ENCODE measurements at regions not wholly inside any gene's neighbourhood (a gene's known extent, or its start where the extent isn't known, plus 50 kb on each side); places are given as distances from the start of the nearest gene placed in this dataset.

DNA sequence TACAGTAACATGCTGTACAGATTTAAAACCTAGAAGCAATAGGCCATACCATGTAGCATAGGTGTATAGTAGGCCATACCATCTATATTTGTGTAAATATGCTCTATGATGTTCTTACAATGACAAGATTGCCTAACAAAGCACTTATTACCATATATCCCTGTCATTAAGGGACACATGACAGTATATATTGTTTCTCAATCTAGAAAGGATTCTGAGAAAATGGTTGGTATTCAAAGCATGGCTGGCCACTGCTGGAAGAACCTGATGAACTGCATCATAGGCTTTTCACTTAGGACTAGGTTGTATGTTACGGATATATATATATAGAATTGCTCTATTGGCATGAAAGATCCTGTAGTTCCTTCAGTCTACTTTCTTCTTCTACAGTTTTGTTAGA lies 125.2 kb upstream of the SLC38A2 start:
- TF ChIP-seq CTCF (IDR thresholded peaks at IDR 0.05): no peak
- no peak for TF ChIP-seq NFIC (IDR thresholded peaks at IDR 0.05; ENCODE audit: borderline replicate concordance)
- TF ChIP-seq, protein P1, sequence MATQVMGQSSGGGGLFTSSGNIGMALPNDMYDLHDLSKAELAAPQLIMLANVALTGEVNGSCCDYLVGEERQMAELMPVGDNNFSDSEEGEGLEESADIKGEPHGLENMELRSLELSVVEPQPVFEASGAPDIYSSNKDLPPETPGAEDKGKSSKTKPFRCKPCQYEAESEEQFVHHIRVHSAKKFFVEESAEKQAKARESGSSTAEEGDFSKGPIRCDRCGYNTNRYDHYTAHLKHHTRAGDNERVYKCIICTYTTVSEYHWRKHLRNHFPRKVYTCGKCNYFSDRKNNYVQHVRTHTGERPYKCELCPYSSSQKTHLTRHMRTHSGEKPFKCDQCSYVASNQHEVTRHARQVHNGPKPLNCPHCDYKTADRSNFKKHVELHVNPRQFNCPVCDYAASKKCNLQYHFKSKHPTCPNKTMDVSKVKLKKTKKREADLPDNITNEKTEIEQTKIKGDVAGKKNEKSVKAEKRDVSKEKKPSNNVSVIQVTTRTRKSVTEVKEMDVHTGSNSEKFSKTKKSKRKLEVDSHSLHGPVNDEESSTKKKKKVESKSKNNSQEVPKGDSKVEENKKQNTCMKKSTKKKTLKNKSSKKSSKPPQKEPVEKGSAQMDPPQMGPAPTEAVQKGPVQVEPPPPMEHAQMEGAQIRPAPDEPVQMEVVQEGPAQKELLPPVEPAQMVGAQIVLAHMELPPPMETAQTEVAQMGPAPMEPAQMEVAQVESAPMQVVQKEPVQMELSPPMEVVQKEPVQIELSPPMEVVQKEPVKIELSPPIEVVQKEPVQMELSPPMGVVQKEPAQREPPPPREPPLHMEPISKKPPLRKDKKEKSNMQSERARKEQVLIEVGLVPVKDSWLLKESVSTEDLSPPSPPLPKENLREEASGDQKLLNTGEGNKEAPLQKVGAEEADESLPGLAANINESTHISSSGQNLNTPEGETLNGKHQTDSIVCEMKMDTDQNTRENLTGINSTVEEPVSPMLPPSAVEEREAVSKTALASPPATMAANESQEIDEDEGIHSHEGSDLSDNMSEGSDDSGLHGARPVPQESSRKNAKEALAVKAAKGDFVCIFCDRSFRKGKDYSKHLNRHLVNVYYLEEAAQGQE (IDR thresholded peaks at IDR 0.05; ENCODE audit: low read depth, low read length): no peak
